ENCODE measurements at regions not wholly inside any gene's neighbourhood (a gene's known extent, or its start where the extent isn't known, plus 50 kb on each side); places are given as distances from the start of the nearest gene placed in this dataset.

DNA sequence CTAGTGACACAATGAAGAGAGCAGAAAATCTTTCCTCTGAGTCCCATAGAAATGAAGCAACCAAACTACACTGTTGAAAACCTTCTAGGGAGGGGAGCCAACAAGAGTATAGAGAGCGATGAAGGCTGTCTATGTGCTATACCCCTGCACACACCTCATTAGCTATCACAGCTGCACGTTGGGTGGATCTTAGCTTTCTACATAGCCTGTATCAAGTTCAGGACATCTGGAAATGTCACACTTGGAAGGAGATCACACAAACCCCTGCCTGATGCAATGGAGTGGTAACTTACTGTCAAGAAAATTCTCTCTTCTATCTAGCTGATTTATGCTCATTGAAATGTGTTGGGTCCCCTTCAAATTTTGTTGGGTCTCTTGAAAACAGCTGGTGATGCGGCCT is 127.0 kb upstream of the NTRK2 start:
- FAIRE-seq (no peak), DNase-seq (ENCODE audit: low read depth) (no peak)
- TF ChIP-seq, protein P1, sequence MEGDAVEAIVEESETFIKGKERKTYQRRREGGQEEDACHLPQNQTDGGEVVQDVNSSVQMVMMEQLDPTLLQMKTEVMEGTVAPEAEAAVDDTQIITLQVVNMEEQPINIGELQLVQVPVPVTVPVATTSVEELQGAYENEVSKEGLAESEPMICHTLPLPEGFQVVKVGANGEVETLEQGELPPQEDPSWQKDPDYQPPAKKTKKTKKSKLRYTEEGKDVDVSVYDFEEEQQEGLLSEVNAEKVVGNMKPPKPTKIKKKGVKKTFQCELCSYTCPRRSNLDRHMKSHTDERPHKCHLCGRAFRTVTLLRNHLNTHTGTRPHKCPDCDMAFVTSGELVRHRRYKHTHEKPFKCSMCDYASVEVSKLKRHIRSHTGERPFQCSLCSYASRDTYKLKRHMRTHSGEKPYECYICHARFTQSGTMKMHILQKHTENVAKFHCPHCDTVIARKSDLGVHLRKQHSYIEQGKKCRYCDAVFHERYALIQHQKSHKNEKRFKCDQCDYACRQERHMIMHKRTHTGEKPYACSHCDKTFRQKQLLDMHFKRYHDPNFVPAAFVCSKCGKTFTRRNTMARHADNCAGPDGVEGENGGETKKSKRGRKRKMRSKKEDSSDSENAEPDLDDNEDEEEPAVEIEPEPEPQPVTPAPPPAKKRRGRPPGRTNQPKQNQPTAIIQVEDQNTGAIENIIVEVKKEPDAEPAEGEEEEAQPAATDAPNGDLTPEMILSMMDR (IDR thresholded peaks at IDR 0.05; ENCODE audit: insufficient read depth, low read length, severe bottlenecking): no peak
- H3K36me3 ChIP-seq (ENCODE audit: control insufficient read depth, insufficient read depth, low read length): no peaks in the 10 kb centered on the region
- no peaks in the 10 kb centered on the region for H3K27me3 ChIP-seq (ENCODE audit: control insufficient read depth, insufficient read depth, low read length)
- H3K4me3 ChIP-seq (ENCODE audit: low read depth, low read length): no peak overlapping the region

DNA sequence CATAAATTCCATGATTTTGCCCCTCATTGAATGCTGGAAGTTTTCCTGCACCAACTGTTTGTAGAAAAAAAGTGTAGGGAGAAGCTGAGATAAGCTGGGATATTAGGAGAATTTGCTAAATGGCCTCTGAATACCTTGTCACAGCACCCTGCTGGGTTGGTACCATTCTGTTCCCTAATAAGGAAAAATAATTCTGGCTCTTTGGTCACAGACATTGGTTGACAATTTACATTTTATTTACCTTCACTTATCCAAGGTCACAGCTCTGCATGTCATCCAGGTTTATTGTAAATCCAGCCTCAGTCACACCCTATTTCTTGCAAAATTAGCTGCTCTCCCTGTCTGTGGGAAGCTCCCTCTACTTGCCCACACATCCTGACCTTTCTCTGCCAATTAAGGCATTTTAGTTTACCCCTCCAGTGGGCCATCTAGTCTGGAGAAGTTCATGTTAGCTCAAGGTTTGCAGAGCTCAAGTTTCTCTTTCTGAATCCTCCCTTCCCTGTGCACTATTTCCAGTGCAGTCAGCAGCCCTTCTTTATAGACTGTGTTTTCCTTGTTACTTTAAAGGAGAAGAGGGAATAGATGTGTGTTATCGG is 115.4 kb upstream of the NTRK2 start:
- Histone ChIP-seq H3K4me3 (ENCODE audit: low read depth, low read length) (no peak overlapping the region), H3K27me3 (ENCODE audit: control insufficient read depth, insufficient read depth, low read length) (no peaks in the 10 kb centered on the region), H3K36me3 (ENCODE audit: control insufficient read depth, insufficient read depth, low read length) (no peaks in the 10 kb centered on the region)
- no peak for FAIRE-seq
- no peak for DNase-seq (ENCODE audit: low read depth)
- TF ChIP-seq, protein P1 (IDR thresholded peaks at IDR 0.05; ENCODE audit: insufficient read depth, low read length, severe bottlenecking): no peak

DNA sequence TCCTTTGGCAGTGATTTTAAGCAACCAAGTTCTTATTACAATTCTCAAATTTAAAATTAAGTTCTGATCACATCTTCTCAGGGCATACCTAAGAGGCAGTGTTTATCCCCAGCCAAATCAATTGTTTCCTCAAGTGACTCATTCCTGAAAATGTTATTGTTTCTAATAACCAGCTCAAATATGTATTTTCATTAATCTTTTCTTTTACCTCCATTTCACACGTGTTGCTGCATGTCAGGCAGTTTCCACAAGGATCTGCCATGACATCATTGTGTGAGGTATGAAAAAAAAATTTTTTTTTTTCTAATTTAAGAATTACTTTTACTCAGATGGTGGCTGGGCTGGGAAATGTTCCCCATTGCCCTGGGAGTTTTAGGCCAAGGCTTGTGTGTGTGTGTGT is 113.0 kb upstream of the NTRK2 start:
- peak; percentile 91 for DNase-seq (ENCODE audit: low read depth)
- Histone ChIP-seq H3K4me3 (ENCODE audit: low read depth, low read length) (no peak overlapping the region), H3K36me3 (ENCODE audit: control insufficient read depth, insufficient read depth, low read length) (no peaks in the 10 kb centered on the region), H3K27me3 (ENCODE audit: control insufficient read depth, insufficient read depth, low read length) (no peaks in the 10 kb centered on the region)
- TF ChIP-seq, protein P1 (IDR thresholded peaks at IDR 0.05; ENCODE audit: insufficient read depth, low read length, severe bottlenecking): no peak
- no peak for FAIRE-seq

DNA sequence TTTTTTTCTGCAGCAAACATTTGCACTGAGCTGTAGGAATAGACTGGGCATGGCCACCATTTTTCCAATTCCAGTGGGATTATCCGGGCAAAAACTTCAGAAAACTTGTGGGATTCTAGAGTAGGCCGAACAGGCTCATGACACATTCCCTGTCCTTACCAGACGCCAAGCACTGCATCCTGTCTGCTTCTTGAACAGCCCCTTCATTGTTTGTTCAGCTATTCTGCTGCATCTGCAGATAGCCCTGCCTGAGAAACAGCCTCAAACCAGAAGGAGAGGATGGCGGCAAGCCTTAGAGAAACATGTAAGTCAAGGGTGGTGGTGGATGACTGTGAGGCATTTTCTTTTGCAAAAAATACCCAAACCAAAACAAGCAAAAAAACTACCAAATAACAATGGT is 111.8 kb upstream of the NTRK2 start:
- H3K27me3 ChIP-seq (ENCODE audit: control insufficient read depth, insufficient read depth, low read length): no peaks in the 10 kb centered on the region
- H3K36me3 ChIP-seq (ENCODE audit: control insufficient read depth, insufficient read depth, low read length): no peaks in the 10 kb centered on the region
- DNase-seq (ENCODE audit: low read depth) (peak; percentile 19), FAIRE-seq (no peak)
- no peak overlapping the region for H3K4me3 ChIP-seq (ENCODE audit: low read depth, low read length)
- TF ChIP-seq, protein P1 (IDR thresholded peaks at IDR 0.05; ENCODE audit: insufficient read depth, low read length, severe bottlenecking): no peak

DNA sequence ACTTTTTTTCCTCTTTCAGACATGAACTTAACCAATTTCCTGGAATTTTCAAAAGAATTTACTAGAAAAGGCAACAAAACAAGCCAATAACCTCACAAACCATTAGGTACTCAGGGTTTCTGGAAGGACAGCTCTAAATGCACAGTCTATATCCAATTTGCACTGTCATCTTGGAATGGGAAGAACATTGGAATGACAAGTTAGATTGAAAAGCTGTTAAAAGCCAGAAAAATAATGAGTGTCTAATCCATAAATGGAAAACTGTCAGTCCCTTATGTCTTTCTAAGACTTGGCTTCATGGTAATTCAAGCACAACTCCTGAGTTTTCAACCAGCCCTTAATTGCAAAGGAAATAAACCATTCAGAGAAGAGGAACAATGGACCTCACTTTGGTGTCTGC is 105.8 kb upstream of the NTRK2 start:
- Histone ChIP-seq H3K27me3 (ENCODE audit: control insufficient read depth, insufficient read depth, low read length) (no peaks in the 10 kb centered on the region), H3K36me3 (ENCODE audit: control insufficient read depth, insufficient read depth, low read length) (no peaks in the 10 kb centered on the region), H3K4me3 (ENCODE audit: low read depth, low read length) (no peak overlapping the region)
- FAIRE-seq (no peak), DNase-seq (ENCODE audit: low read depth) (no peak)
- TF ChIP-seq, protein P1 (IDR thresholded peaks at IDR 0.05; ENCODE audit: insufficient read depth, low read length, severe bottlenecking): no peak

DNA sequence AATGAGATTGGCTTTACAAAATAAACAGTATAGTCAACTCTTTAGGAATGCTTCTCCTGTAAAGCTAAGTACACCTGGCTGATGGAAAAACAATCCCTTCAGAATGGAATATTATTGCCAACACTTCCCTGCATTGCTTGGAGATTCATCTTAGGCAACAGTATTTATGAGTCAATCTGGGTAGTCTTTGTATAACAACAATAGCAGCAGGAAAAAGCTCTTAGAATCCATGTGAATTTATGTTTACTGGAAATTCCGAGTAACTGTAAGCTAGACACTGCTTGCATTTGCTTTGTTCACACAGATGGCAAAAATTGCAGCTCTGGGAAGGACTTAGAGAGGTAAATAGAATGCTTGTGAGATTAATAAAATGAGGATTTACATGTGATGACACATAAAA is 101.7 kb upstream of the NTRK2 start:
- no peak overlapping the region for H3K4me3 ChIP-seq (ENCODE audit: low read depth, low read length)
- TF ChIP-seq, protein P1 (IDR thresholded peaks at IDR 0.05; ENCODE audit: insufficient read depth, low read length, severe bottlenecking): no peak
- no peaks in the 10 kb centered on the region for H3K27me3 ChIP-seq (ENCODE audit: control insufficient read depth, insufficient read depth, low read length)
- no peaks in the 10 kb centered on the region for H3K36me3 ChIP-seq (ENCODE audit: control insufficient read depth, insufficient read depth, low read length)
- DNase-seq (ENCODE audit: low read depth) (peak; percentile 61), FAIRE-seq (no peak)

Data from bronchial epithelial cell (primary cell).